H9 (cell line): ENCODE measurements at regions not wholly inside any gene's neighbourhood (a gene's known extent, or its start where the extent isn't known, plus 50 kb on each side); places are given as distances from the start of the nearest gene placed in this dataset.

Experiments
- DNase-seq: peaks from one replicate; pipeline ENCODE4 v3.0.0-alpha.2; 2017
- H2AFZ ChIP-seq: one replicate; pipeline ENCODE4 v1.6.1; 2013; ENCODE audit warnings: mild to moderate bottlenecking, low read length, control low read depth, moderate library complexity
- H2AK5ac ChIP-seq: 2 replicates; pipeline ENCODE4 v1.6.1; 2013; ENCODE audit warnings: low read length, control low read depth, mixed read lengths; ENCODE audit not compliant: insufficient read length
- H2BK120ac ChIP-seq: one replicate; pipeline ENCODE4 v1.6.1; 2013; ENCODE audit warnings: low read depth, mild to moderate bottlenecking, low read length, control low read depth, inconsistent platforms; ENCODE audit not compliant: poor library complexity, severe bottlenecking
- H2BK12ac ChIP-seq: 2 replicates; pipeline ENCODE4 v1.6.1; 2013; ENCODE audit warnings: low read length, control low read depth, mixed read lengths, low read depth; ENCODE audit not compliant: insufficient read length
- H2BK15ac ChIP-seq: 2 replicates; pipeline ENCODE4 v1.6.1; 2013; ENCODE audit warnings: low read depth, low read length, control low read depth
- H2BK20ac ChIP-seq: one replicate; pipeline ENCODE4 v1.6.1; 2013; ENCODE audit warnings: low read depth, mild to moderate bottlenecking, low read length, control low read depth, inconsistent platforms; ENCODE audit not compliant: poor library complexity, severe bottlenecking
- H2BK5ac ChIP-seq: 2 replicates; pipeline ENCODE4 v1.6.1; 2013; ENCODE audit warnings: low read length, control low read depth, mixed read lengths; ENCODE audit not compliant: insufficient read length
- H3K14ac ChIP-seq: 2 replicates; pipeline ENCODE4 v1.6.1; 2013; ENCODE audit warnings: low read length, control low read depth; ENCODE audit not compliant: insufficient read depth
- H3K18ac ChIP-seq: 2 replicates; pipeline ENCODE4 v1.6.1; 2013; ENCODE audit warnings: low read depth, mild to moderate bottlenecking, mixed read lengths, low read length, control low read depth; ENCODE audit not compliant: insufficient read length
- H3K23ac ChIP-seq: 2 replicates; pipeline ENCODE4 v1.6.1; 2013; ENCODE audit warnings: low read length, control low read depth, mixed read lengths, low read depth; ENCODE audit not compliant: insufficient read length
- H3K23me2 ChIP-seq: 2 replicates; pipeline ENCODE4 v1.6.1; 2013; ENCODE audit warnings: low read depth, mild to moderate bottlenecking, mixed read lengths, low read length, control low read depth; ENCODE audit not compliant: insufficient read length, poor library complexity, severe bottlenecking
- H3K27ac ChIP-seq: 2 replicates; pipeline ENCODE4 v1.5.1; 2013; ENCODE audit warnings: low read length, control low read depth, mixed read lengths, low read depth; ENCODE audit not compliant: insufficient read length
- H3K27me3 ChIP-seq: 2 replicates; pipeline ENCODE4 v1.6.1; 2013; ENCODE audit warnings: low read length, control low read depth, inconsistent platforms; ENCODE audit not compliant: insufficient read depth
- H3K4ac ChIP-seq: 2 replicates; pipeline ENCODE4 v1.6.1; 2013; ENCODE audit warnings: low read depth, mild to moderate bottlenecking, control low read depth, inconsistent platforms, low read length, moderate library complexity
- H3K4me1 ChIP-seq: 2 replicates; pipeline ENCODE4 v1.6.1; 2013; ENCODE audit warnings: low read length, control low read depth, inconsistent platforms; ENCODE audit not compliant: insufficient read depth
- H3K4me2 ChIP-seq: 2 replicates; pipeline ENCODE4 v1.6.1; 2013; ENCODE audit warnings: low read length, control low read depth, mixed read lengths; ENCODE audit not compliant: insufficient read length, insufficient read depth
- H3K56ac ChIP-seq: 2 replicates; pipeline ENCODE4 v1.6.1; 2013; ENCODE audit warnings: low read depth, mild to moderate bottlenecking, mixed read lengths, low read length, control low read depth; ENCODE audit not compliant: insufficient read length
- H3K79me1 ChIP-seq: 2 replicates; pipeline ENCODE4 v1.6.1; 2013; ENCODE audit warnings: low read depth, mild to moderate bottlenecking, moderate library complexity, low read length, control low read depth, inconsistent platforms; ENCODE audit not compliant: insufficient read depth, poor library complexity, severe bottlenecking
- H3K79me2 ChIP-seq: 2 replicates; pipeline ENCODE4 v1.6.1; 2013; ENCODE audit warnings: low read length, control low read depth, inconsistent platforms; ENCODE audit not compliant: insufficient read depth
- H3K9ac ChIP-seq: 2 replicates; pipeline ENCODE4 v1.6.1; 2013; ENCODE audit warnings: low read length, control low read depth, mixed read lengths; ENCODE audit not compliant: insufficient read length; ENCODE audit errors: extremely low read depth
- H3K9me3 ChIP-seq: one replicate; pipeline ENCODE4 v1.6.1; 2013; ENCODE audit warnings: low read depth, low read length, inconsistent platforms; ENCODE audit not compliant: control insufficient read depth
- H3T11ph ChIP-seq: one replicate; pipeline ENCODE4 v1.6.1; 2013; ENCODE audit warnings: mild to moderate bottlenecking, low read length, control low read depth, inconsistent platforms
- H4K20me1 ChIP-seq: one replicate; pipeline ENCODE4 v1.6.1; 2013; ENCODE audit not compliant: control insufficient read depth, insufficient read length, insufficient read depth
- H4K5ac ChIP-seq: 2 replicates; pipeline ENCODE4 v1.6.1; 2013; ENCODE audit warnings: low read depth, mild to moderate bottlenecking, mixed read lengths, low read length, control low read depth; ENCODE audit not compliant: insufficient read length
- H4K8ac ChIP-seq: replicated peaks from 2 replicates; pipeline ENCODE4 v1.6.1; 2013; ENCODE audit warnings: low read length, control low read depth, mixed read lengths, low read depth; ENCODE audit not compliant: insufficient read length
- H4K91ac ChIP-seq: 2 replicates; pipeline ENCODE4 v1.6.1; 2013; ENCODE audit warnings: low read depth, mild to moderate bottlenecking, moderate library complexity, mixed read lengths, low read length, control low read depth; ENCODE audit not compliant: insufficient read length
- H3K27ac Mint-ChIP-seq, 3 experiments: 2 replicates in 2 of 3; 3 replicates in 1 of 3; pipeline ENCODE4 v1.8.0; 2020 to 2021; ENCODE audit warnings: mixed read lengths in 3 of 3, mild to moderate bottlenecking in 1 of 3, moderate library complexity in 1 of 3
- H3K27me3 Mint-ChIP-seq: 2 replicates; pipeline ENCODE4 v1.8.0; 2021; ENCODE audit warnings: low read depth, mild to moderate bottlenecking, moderate library complexity, mixed read lengths
- H3K36me3 Mint-ChIP-seq, 3 experiments: 2 replicates in 2 of 3; 3 replicates in 1 of 3; pipeline ENCODE4 v1.8.0; 2020 to 2021; ENCODE audit warnings: low read depth in 3 of 3, mixed read lengths in 3 of 3; ENCODE audit not compliant: insufficient read depth in 1 of 3
- H3K4me1 Mint-ChIP-seq, 2 experiments: 2 replicates each; pipeline ENCODE4 v1.8.0; 2020; ENCODE audit warnings: mixed read lengths in 2 of 2
- H3K4me3 Mint-ChIP-seq, 2 experiments: 2 replicates in 1 of 2; 3 replicates in 1 of 2; pipeline ENCODE4 v1.8.0; 2020 to 2021; ENCODE audit warnings: mild to moderate bottlenecking in 2 of 2, mixed read lengths in 2 of 2, moderate library complexity in 1 of 2
- H3K9me3 Mint-ChIP-seq, 2 experiments: 2 replicates in 1 of 2; 3 replicates in 1 of 2; pipeline ENCODE4 v1.8.0; 2020; ENCODE audit warnings: mild to moderate bottlenecking in 2 of 2, mixed read lengths in 2 of 2, moderate library complexity in 1 of 2
- CTCF ChIP-seq: fragments of 200-600 bp; sonication (generic); conservative IDR thresholded peaks from 3 replicates; pipeline ENCODE4 v1.8.0; 2021; ENCODE audit warnings: antibody characterized with exemption, mild to moderate bottlenecking
- WGBS: extraction: QIAGEN DNeasy Blood & Tissue Kit; methylation state at CpG from one replicate; pipeline ENCODE4 v1.1.7; 2013; ENCODE audit warnings: missing lambda C conversion rate, low lambda C conversion rate, mixed read lengths; ENCODE audit not compliant: insufficient read length; ENCODE audit errors: extremely low coverage; 5-methylcytosine and 5-hydroxymethylcytosine counted together

GRCh38 chr4:189228726-189229125, 711.9 kb upstream of the FRG1 start:
- Histone ChIP-seq H3K9ac (no peak overlapping the region), H4K91ac (no peak overlapping the region), H3K4me2 (no peak overlapping the region), H2BK20ac (no peak overlapping the region), H3K4ac (no peak overlapping the region), H4K8ac (no peak overlapping the region), H3K4me1 (no peaks in the 10 kb centered on the region), H2BK120ac (no peak overlapping the region), H4K5ac (no peak overlapping the region), H2AFZ (no peak overlapping the region), H3T11ph (no peak overlapping the region), H3K27ac (no peak overlapping the region), H3K14ac (no peak overlapping the region), H2BK5ac (no peak overlapping the region), H3K56ac (no peak overlapping the region), H3K9me3 (no peaks in the 10 kb centered on the region), H4K20me1 (no peaks in the 10 kb centered on the region), H3K23ac (no peak overlapping the region), H3K23me2 (no peaks in the 10 kb centered on the region), H3K27me3 (no peaks in the 10 kb centered on the region), H2BK12ac (no peak overlapping the region), H3K79me1 (no peaks in the 10 kb centered on the region), H3K79me2 (no peaks in the 10 kb centered on the region), H2BK15ac (no peak overlapping the region), H2AK5ac (no peak overlapping the region), H3K18ac (no peak overlapping the region)
- WGBS = no CpG with 5 or more reads among the region's 1 CpG
- DNase-seq = no peak
- H3K9me3 Mint-ChIP-seq = peaks cover 0 to 33% of the 10 kb centered on the region in 2 experiments; a peak in 2 of 5 replicates
- H3K27me3 Mint-ChIP-seq = no peaks in the 10 kb centered on the region
- TF ChIP-seq CTCF = no peak
- no peak overlapping the region for H3K4me3 Mint-ChIP-seq
- H3K4me1 Mint-ChIP-seq = no peaks in the 10 kb centered on the region
- H3K36me3 Mint-ChIP-seq = no peaks in the 10 kb centered on the region
- H3K27ac Mint-ChIP-seq = no peak overlapping the region
